CD4-positive, alpha-beta T cell (primary cell): ENCODE measurements at regions not wholly inside any gene's neighbourhood (a gene's known extent, or its start where the extent isn't known, plus 50 kb on each side); places are given as distances from the start of the nearest gene placed in this dataset.

ENCODE experiments used
- ATAC-seq: fragments of 200-7000 bp; cut with Tn5 transposase; one replicate; pipeline ENCODE4 v1.10.0; 2022; ENCODE audit warnings: mild to moderate bottlenecking; ENCODE audit not compliant: poor library complexity
- CTCF ChIA-PET: fragments of 350-600 bp; sonication (Branson Sonifier 250); formaldehyde crosslinking; loops from one replicate; lab custom pipeline; 2021; ENCODE audit warnings: antibody characterized with exemption, inconsistent platforms; lab: Charles Lee
- POLR2A ChIA-PET: fragments of 350-600 bp; sonication (Branson Sonifier 250); formaldehyde crosslinking; loops from one replicate; lab custom pipeline; 2021; ENCODE audit warnings: antibody characterized with exemption, inconsistent platforms; lab: Charles Lee
- DNase-seq, 14 experiments: peaks; one replicate each; pipeline ENCODE4 v3.0.0-alpha.2; 2013 to 2020; ENCODE audit warnings: mixed read lengths in 2 of 14
- H3K27ac ChIP-seq, 2 donors: one replicate each; pipeline versions ENCODE4 v1.5.1 to v1.7.0; 2013; ENCODE audit warnings: low read length in 2 of 2, low read depth in 1 of 2, mild to moderate bottlenecking in 1 of 2
- H3K27me3 ChIP-seq, 2 experiments: 1 replicate in 1 of 2; 2 replicates in 1 of 2; pipeline versions ENCODE4 v1.6.1 to v1.7.0; 2013; ENCODE audit warnings: low read length in 2 of 2, control low read depth in 1 of 2, mild to moderate bottlenecking in 1 of 2, moderate library complexity in 1 of 2; ENCODE audit not compliant: insufficient read depth in 2 of 2, control insufficient read depth in 1 of 2
- H3K36me3 ChIP-seq: one replicate; pipeline ENCODE4 v1.6.1; 2013; ENCODE audit warnings: low read length, control low read depth; ENCODE audit not compliant: insufficient read depth
- H3K4me1 ChIP-seq: one replicate; pipeline ENCODE4 v1.6.1; 2013; ENCODE audit warnings: low read length, control low read depth; ENCODE audit not compliant: insufficient read depth
- H3K4me3 ChIP-seq: one replicate; pipeline ENCODE4 v1.5.1; 2013; ENCODE audit warnings: mild to moderate bottlenecking, low read length, moderate library complexity
- H3K9me3 ChIP-seq, 2 experiments: 1 replicate in 1 of 2; 2 replicates in 1 of 2; pipeline versions ENCODE4 v1.6.1 to v1.7.0; 2013; ENCODE audit warnings: low read length in 2 of 2, mild to moderate bottlenecking in 2 of 2, control low read depth in 1 of 2, moderate library complexity in 1 of 2; ENCODE audit not compliant: control insufficient read depth in 1 of 2, insufficient read depth in 1 of 2
- H3K27ac Mint-ChIP-seq: one replicate; pipeline ENCODE4 v1.8.0; 2020; ENCODE audit warnings: mixed read lengths
- H3K27me3 Mint-ChIP-seq: one replicate; pipeline ENCODE4 v1.8.0; 2021; ENCODE audit warnings: mixed read lengths
- H3K36me3 Mint-ChIP-seq: one replicate; pipeline ENCODE4 v1.8.0; 2021; ENCODE audit warnings: low read depth, mixed read lengths
- H3K4me1 Mint-ChIP-seq: one replicate; pipeline ENCODE4 v1.8.0; 2021; ENCODE audit warnings: low read depth, mixed read lengths
- H3K4me3 Mint-ChIP-seq: one replicate; pipeline ENCODE4 v1.8.0; 2020; ENCODE audit warnings: mild to moderate bottlenecking, mixed read lengths
- H3K9me3 Mint-ChIP-seq: one replicate; pipeline ENCODE4 v1.8.0; 2020; ENCODE audit warnings: mixed read lengths
- intact Hi-C, 2 experiments: fragments of 100-400 bp; cut with DNase I in 1 of 2; cut with micrococcal nuclease in 1 of 2; formaldehyde crosslinking; loops; one replicate each; pipeline versions ENCODE4 v1.15.1 to v1.9.0; 2023 to 2025; cut with DNase I, micrococcal nuclease
- TF ChIP-seq, protein P1 (sequence below): fragments of 200-600 bp; IDR thresholded peaks from one replicate; pipeline ENCODE4 v1.8.0; 2022; ENCODE audit warnings: antibody characterized with exemption, mild to moderate bottlenecking

DNA sequence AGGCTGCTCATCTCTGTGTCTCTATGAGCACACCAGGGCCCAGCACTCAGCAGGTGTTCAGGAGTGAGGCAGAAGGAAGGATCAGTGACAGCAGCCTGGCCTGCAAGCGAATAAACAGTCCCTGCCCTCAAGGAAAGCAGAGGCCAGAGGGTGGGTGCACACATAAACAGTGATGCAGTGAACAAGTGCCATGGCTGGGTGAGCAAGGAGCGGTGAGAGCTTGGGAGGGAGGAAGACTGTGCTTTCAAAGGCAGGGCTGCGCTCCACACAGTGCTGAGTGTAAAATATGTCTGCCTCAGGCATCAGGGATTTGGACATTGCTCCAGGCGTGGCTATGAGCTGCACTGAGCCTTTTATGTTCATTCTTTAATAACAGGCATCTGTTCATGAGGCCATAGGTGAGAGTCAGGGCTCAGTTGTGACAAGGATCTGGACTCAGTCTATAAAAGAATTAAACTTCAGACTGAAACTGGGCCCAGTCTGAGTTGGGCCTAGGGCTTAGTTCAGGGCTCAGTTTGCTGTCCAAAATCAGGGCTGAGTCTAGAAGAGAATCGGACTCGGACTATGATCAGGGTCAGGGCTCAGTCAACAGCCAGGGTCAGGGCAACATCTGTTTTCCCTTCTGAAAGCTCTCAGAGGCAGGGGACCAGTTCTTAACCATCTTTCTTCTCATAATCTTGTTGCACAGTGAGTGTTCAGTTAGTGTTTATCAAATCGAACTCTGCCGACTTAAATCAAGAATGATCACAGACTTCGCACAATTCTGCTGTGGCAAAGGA lies 213.7 kb downstream of the FOXD2 start:
- Histone ChIP-seq H3K27ac (no peak overlapping the region), H3K36me3 (no peaks in the 10 kb centered on the region), H3K4me1 (no peaks in the 10 kb centered on the region), H3K27me3 (no peaks in the 10 kb centered on the region), H3K4me3 (no peak overlapping the region), H3K9me3 (no peaks in the 10 kb centered on the region)
- ChIA-PET POLR2A (no interaction called here), CTCF (no interaction called here)
- Mint-ChIP-seq H3K36me3 (no peaks in the 10 kb centered on the region), H3K9me3 (no peaks in the 10 kb centered on the region), H3K27me3 (peaks cover 49% of the 10 kb centered on the region), H3K27ac (no peak overlapping the region), H3K4me3 (no peak overlapping the region), H3K4me1 (no peaks in the 10 kb centered on the region)
- DNase-seq: no peak
- intact Hi-C loops: no loop called here
- ATAC-seq: no peak
- TF ChIP-seq, protein P1, sequence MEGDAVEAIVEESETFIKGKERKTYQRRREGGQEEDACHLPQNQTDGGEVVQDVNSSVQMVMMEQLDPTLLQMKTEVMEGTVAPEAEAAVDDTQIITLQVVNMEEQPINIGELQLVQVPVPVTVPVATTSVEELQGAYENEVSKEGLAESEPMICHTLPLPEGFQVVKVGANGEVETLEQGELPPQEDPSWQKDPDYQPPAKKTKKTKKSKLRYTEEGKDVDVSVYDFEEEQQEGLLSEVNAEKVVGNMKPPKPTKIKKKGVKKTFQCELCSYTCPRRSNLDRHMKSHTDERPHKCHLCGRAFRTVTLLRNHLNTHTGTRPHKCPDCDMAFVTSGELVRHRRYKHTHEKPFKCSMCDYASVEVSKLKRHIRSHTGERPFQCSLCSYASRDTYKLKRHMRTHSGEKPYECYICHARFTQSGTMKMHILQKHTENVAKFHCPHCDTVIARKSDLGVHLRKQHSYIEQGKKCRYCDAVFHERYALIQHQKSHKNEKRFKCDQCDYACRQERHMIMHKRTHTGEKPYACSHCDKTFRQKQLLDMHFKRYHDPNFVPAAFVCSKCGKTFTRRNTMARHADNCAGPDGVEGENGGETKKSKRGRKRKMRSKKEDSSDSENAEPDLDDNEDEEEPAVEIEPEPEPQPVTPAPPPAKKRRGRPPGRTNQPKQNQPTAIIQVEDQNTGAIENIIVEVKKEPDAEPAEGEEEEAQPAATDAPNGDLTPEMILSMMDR: no peak

GRCh38 chr1:47655521-47656300 lies 217.9 kb downstream of the FOXD2 start:
- Mint-ChIP-seq H3K36me3 (no peaks in the 10 kb centered on the region), H3K27ac (no peak overlapping the region), H3K4me1 (no peaks in the 10 kb centered on the region), H3K4me3 (no peak overlapping the region), H3K27me3 (peaks cover 49% of the 10 kb centered on the region), H3K9me3 (no peaks in the 10 kb centered on the region)
- no peak overlapping the region for H3K27ac ChIP-seq
- H3K9me3 ChIP-seq: no peaks in the 10 kb centered on the region
- H3K4me3 ChIP-seq: no peak overlapping the region
- TF ChIP-seq, protein P1: no peak
- CTCF ChIA-PET: no interaction called here
- H3K4me1 ChIP-seq: no peaks in the 10 kb centered on the region
- POLR2A ChIA-PET: no interaction called here
- intact Hi-C loops: no loop called here
- ATAC-seq (no peak), DNase-seq (no peak)
- H3K36me3 ChIP-seq: no peaks in the 10 kb centered on the region
- H3K27me3 ChIP-seq: peaks cover 0 to 12% of the 10 kb centered on the region in 2 experiments

- ATAC-seq (no peak), DNase-seq (no peak)
- intact Hi-C loops: no loop called here
- CTCF ChIA-PET: no interaction called here
- Mint-ChIP-seq H3K27ac (no peak overlapping the region), H3K36me3 (no peaks in the 10 kb centered on the region), H3K9me3 (no peaks in the 10 kb centered on the region), H3K27me3 (peaks cover 45% of the 10 kb centered on the region), H3K4me3 (no peak overlapping the region), H3K4me1 (no peaks in the 10 kb centered on the region)
- no peaks in the 10 kb centered on the region for H3K36me3 ChIP-seq
- H3K27me3 ChIP-seq: peaks cover 0 to 12% of the 10 kb centered on the region in 2 experiments
- no peak overlapping the region for H3K4me3 ChIP-seq
- no peaks in the 10 kb centered on the region for H3K9me3 ChIP-seq
- no peaks in the 10 kb centered on the region for H3K4me1 ChIP-seq
- TF ChIP-seq, protein P1: no peak
- no peak overlapping the region for H3K27ac ChIP-seq
- POLR2A ChIA-PET: no interaction called here
Observed at GRCh38 chr1:47656719-47657685, 219.2 kb downstream of the FOXD2 start.
